HepG2 (cell line): ENCODE measurements at regions not wholly inside any gene's neighbourhood (a gene's known extent, or its start where the extent isn't known, plus 50 kb on each side); places are given as distances from the start of the nearest gene placed in this dataset.

Source experiments
- ARID3A ChIP-seq: IDR thresholded peaks from 2 replicates; pipeline ENCODE4 v1.6.1; 2012; ENCODE audit warnings: low read depth, low read length, improper control_type of control experiment
- PLSCR1 ChIP-seq: sonication (generic); formaldehyde crosslinking; IDR thresholded peaks from 2 replicates; pipeline ENCODE4 v1.5.0; 2020; ENCODE audit warnings: missing genetic modification reagents, mild to moderate bottlenecking, borderline replicate concordance
- TGIF2 ChIP-seq: IDR thresholded peaks from 2 replicates; pipeline ENCODE4 v1.6.1; 2016; ENCODE audit warnings: control low read depth, missing compliant biosample characterization
- THYN1 ChIP-seq: sonication (generic); formaldehyde crosslinking; IDR thresholded peaks from 2 replicates; pipeline ENCODE4 v1.8.1; 2023; ENCODE audit warnings: low read depth, mild to moderate bottlenecking, moderate library complexity, missing genetic modification reagents, borderline replicate concordance
- ZFAT ChIP-seq: sonication (generic); formaldehyde crosslinking; conservative IDR thresholded peaks from 2 replicates; pipeline ENCODE4 v1.8.1; 2023; ENCODE audit warnings: missing genetic modification reagents, inconsistent platforms
- ZNF879 ChIP-seq: sonication (generic); formaldehyde crosslinking; IDR thresholded peaks from 2 replicates; pipeline ENCODE4 v1.8.1; 2023; ENCODE audit warnings: missing genetic modification reagents
- TF ChIP-seq, protein P1 (sequence below): sonication (generic); formaldehyde crosslinking; IDR thresholded peaks from 2 replicates; pipeline ENCODE4 v1.9.0; 2021; ENCODE audit warnings: mild to moderate bottlenecking, missing genetic modification reagents
- TF ChIP-seq, protein P2 (sequence below): sonication (generic); formaldehyde crosslinking; IDR thresholded peaks from 2 replicates; pipeline ENCODE4 v1.5.1; 2020; ENCODE audit warnings: missing genetic modification reagents, mild to moderate bottlenecking, borderline replicate concordance

GRCh38 chr6:33857093-33857931 is 53.5 kb upstream of the MLN start (continued):
- TF ChIP-seq ARID3A (no peak), TGIF2 (CRISPR knock-in tag) (no peak), ZNF879 (CRISPR knock-in tag) (no peak), PLSCR1 (CRISPR knock-in tag) (no peak), ZFAT (no peak), THYN1 (CRISPR knock-in tag) (no peak)
- TF ChIP-seq, protein P1, sequence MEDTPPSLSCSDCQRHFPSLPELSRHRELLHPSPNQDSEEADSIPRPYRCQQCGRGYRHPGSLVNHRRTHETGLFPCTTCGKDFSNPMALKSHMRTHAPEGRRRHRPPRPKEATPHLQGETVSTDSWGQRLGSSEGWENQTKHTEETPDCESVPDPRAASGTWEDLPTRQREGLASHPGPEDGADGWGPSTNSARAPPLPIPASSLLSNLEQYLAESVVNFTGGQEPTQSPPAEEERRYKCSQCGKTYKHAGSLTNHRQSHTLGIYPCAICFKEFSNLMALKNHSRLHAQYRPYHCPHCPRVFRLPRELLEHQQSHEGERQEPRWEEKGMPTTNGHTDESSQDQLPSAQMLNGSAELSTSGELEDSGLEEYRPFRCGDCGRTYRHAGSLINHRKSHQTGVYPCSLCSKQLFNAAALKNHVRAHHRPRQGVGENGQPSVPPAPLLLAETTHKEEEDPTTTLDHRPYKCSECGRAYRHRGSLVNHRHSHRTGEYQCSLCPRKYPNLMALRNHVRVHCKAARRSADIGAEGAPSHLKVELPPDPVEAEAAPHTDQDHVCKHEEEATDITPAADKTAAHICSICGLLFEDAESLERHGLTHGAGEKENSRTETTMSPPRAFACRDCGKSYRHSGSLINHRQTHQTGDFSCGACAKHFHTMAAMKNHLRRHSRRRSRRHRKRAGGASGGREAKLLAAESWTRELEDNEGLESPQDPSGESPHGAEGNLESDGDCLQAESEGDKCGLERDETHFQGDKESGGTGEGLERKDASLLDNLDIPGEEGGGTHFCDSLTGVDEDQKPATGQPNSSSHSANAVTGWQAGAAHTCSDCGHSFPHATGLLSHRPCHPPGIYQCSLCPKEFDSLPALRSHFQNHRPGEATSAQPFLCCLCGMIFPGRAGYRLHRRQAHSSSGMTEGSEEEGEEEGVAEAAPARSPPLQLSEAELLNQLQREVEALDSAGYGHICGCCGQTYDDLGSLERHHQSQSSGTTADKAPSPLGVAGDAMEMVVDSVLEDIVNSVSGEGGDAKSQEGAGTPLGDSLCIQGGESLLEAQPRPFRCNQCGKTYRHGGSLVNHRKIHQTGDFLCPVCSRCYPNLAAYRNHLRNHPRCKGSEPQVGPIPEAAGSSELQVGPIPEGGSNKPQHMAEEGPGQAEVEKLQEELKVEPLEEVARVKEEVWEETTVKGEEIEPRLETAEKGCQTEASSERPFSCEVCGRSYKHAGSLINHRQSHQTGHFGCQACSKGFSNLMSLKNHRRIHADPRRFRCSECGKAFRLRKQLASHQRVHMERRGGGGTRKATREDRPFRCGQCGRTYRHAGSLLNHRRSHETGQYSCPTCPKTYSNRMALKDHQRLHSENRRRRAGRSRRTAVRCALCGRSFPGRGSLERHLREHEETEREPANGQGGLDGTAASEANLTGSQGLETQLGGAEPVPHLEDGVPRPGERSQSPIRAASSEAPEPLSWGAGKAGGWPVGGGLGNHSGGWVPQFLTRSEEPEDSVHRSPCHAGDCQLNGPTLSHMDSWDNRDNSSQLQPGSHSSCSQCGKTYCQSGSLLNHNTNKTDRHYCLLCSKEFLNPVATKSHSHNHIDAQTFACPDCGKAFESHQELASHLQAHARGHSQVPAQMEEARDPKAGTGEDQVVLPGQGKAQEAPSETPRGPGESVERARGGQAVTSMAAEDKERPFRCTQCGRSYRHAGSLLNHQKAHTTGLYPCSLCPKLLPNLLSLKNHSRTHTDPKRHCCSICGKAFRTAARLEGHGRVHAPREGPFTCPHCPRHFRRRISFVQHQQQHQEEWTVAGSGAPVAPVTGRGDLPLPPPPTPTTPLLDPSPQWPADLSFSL: no peak
- TF ChIP-seq, protein P2, sequence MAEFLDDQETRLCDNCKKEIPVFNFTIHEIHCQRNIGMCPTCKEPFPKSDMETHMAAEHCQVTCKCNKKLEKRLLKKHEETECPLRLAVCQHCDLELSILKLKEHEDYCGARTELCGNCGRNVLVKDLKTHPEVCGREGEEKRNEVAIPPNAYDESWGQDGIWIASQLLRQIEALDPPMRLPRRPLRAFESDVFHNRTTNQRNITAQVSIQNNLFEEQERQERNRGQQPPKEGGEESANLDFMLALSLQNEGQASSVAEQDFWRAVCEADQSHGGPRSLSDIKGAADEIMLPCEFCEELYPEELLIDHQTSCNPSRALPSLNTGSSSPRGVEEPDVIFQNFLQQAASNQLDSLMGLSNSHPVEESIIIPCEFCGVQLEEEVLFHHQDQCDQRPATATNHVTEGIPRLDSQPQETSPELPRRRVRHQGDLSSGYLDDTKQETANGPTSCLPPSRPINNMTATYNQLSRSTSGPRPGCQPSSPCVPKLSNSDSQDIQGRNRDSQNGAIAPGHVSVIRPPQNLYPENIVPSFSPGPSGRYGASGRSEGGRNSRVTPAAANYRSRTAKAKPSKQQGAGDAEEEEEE (CRISPR knock-in tag): no peak
